ENCODE measurements at regions not wholly inside any gene's neighbourhood (a gene's known extent, or its start where the extent isn't known, plus 50 kb on each side); places are given as distances from the start of the nearest gene placed in this dataset.
"Not testable (repeated sequence)": the region's sequence is repeated elsewhere in the genome, so short reads cannot be mapped to it uniquely, and the experiment has no call there.

DNA sequence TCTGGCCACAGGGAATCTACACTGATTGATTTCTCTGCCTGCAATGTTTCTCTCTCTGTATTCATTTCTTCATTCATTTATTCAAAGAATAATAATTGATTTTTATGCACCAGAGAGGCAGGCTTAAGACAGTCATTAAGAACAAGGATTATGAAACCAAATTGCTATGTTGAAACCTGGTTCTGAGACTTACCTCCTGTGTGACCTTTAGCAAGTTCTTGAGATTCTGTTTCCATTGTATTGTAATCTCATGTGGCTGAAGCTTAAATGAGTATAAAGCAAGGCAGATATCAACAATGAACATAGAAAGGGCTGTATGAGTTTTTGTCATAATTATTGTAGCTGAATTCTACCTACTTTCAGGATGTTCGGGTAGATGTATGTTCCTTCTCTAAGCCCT, 129.6 kb upstream of the GRIA1 start:
- no peak for DNase-seq (ENCODE audit: low read depth)

DNA sequence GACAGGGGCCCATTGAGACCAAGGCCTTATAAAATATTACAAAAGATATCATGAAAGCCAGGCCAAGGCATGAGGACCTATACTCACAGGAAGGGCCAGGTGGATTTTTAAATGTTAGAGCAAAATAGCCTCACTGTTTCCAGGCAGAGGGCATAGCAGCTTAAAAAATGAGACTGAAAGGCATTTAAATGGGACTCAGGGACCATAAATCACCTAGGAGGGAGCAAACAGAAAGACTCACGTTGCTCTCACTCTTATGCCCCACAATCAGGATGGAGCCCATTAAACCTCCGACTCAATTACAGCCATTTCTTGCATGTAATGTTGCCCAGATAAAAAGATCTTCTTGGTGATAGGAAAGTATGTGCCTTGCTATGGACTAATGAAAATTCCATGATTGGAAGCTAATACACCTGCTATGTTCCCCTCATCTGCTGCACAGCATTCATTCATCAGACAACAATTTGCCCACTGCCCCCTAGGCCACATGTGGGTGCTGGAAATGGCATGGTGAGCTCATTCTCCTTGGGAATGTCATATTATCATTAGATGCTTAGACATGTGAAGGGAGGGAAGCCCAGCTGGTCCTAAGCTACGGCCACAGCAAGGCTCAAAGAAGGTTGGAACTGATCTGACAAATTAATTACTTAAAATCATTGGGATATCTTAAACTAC, 128.6 kb upstream of the GRIA1 start:
- no peak for DNase-seq (ENCODE audit: low read depth)

DNA sequence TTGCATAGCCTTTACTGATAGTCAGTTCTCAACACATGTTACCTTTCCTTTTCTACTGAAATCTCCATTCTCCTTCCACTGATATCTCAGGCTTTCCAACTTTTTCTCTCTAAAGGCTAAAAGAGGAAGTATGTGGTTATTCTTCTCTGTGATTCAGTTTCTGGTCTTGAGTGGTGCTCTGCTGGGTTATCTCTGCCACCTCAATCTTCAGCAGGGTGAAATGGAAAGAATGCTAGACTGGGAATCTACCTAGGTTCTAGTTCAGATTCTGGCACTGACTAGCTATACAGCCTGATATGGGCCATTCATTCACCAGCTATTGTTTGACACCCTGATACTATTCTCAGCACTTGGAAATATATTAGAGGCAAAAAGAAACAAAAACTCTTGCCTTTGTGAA, 124.9 kb upstream of the GRIA1 start:
- DNase-seq (ENCODE audit: low read depth), result no peak

DNA sequence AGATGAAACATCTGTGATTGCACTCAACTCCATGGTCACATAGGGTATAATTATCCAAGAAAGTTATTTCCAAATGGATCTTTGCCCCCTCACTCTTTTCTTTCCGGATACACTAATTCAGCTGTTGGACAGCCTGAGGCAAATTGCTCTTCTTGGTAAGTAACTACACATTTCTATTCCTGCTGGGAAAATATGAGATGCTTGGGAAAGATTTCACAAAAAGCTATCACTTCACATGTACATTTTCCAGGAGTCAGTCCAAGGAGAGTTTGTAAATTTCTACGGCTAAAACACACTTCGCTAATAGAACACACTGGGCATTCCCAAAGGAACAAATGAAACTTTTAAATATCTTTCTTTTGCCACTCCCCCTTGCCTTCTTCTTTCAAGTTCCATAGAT, 123.0 kb upstream of the GRIA1 start:
- DNase-seq (ENCODE audit: low read depth), result no peak

DNA sequence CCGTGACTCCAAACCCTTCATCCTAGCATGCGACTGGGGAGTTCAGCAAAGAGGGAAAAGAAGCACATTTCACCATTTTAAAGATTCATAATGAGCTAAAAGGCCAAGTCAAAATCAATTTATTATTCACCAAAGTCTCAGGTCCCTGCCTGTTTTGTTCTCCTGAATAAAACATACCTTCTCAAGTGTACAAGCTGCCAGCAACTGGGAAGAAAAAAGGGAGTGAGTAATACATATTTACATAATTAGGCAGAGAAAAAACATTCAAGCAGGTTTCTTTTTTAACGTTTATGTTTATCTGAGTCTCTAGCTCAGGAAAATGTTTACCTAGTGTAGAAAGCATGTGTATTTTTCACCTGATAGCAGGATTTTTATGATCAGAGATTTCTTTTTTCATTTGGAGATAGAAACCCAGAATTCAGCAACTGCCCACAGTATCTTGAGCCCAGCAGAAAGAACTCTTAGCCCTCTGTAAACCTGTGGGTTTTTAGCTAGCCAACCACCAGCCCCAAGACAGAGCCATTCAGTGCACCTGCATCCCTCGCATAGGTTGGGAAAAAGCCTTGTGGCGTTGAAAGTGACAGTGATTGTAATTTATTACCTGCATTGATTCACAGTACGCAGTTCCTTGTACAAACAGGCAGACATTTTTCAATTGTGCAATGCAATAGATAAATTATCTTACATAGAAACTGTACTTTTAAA, 117.9 kb upstream of the GRIA1 start:
- no peak for DNase-seq (ENCODE audit: low read depth)

DNA sequence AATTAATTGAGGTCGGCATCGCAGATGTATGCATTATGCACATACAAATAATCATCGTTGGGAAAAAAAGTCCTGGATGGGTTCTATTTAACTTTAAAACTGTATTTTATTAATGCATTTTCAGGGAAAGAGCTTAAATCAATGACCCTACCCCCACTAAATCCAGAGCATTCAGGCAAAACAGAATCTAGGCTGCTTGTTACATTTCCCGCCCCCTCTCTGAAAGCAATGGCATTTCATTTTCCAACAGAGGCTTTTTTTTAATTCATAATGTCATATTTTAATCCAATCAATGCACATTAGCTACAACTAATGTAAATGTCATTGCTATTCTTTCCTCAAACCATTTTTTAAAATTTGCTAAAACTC, 117.4 kb upstream of the GRIA1 start:
- DNase-seq (ENCODE audit: low read depth), result no peak

DNA sequence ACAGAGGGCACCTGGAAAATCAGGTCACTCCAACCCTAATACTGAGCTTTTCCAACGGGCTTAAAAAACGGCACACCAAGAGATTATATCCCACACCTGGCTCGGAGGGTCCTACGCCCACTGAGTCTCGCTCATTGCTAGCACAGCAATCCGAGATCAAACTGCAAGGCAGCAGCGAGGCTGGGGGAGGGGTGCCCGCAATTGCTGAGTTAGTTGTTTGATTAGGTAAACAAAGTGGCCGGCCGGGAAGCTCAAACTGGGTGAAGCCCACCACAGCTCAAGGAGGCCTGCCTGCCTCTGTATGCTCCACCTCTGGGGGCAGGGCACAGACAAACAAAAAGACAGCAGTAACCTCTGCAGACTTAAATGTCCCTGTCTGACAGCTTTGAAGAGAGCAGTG, 108.8 kb upstream of the GRIA1 start:
- DNase-seq (ENCODE audit: low read depth), result not testable (repeated sequence)

DNA sequence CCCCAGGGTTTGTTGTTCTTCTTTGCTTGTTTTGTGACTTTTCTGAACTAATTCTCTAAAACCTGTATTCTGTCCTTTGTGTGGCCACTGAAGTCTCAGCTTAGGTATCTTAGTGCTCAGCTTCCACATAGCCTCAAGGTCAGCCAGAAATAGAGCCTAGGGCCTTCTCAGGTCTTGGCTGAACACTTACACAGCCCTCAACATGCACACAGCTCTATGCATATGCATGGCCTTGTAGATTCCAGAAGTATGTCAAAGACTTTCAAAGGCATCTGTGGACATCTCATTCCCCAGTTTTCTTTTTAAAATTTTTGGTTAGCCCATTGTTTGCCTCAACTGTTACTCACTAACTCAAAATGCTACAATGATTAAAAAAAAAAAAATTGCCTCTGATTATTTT, 99.9 kb upstream of the GRIA1 start:
- no peak for DNase-seq (ENCODE audit: low read depth)

DNA sequence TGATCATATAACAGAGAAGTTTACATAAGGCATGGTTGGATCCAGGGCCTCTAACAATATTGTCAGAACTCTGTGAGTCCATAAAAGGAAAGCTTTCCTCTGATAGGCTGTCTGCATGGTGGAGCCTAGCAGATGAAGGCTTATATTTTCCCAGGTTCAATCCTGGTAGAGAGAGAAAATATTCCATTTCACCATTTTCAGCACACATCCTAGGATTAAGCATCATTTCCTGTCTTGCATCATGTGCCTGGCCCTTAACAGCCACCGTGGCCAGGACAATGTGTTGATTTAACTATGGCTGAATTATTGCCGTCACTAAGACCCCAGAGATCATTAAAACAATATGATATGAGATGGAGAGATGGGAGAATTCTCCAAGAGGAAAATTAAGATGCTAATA, 90.9 kb upstream of the GRIA1 start:
- no peak for DNase-seq (ENCODE audit: low read depth)

DNA sequence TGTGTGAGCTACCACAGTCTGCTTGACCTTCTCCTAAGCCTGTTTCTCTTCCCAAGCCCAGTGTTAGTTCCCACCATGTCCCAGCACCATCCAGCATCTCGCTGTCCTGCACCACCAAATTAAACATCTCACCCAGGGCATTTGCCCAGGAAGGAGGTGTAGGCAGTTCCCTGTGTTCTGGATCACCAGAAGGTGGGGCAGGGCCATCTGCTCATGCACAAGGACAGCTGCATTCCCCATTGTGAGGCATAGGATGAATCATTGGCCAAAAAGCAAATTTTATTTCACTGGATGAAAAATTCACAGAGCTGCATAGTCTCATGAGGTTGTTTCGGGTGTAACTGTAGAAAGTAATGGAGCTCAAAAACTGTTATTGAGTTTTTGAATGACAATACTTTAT, 89.5 kb upstream of the GRIA1 start:
- peak; percentile 94 for DNase-seq (ENCODE audit: low read depth)

DNA sequence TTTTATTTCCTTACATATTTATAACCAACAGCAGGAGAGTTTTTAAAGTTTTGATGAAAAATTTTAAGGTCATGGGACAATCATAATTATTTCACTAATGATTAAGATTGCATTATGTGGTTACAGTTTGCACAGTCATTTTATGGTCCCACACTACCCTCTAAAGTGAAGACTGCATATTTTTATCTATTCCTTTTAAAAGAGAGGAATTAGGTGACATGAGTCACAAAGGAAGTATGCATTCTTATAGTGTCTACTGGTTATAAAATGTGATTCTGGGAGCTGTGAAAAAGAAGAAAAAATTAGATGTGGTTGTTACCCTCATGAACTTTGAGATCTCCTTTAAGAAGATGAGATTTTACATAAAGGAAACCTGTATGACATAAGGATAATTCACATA, 87.9 kb upstream of the GRIA1 start:
- peak; percentile 85 for DNase-seq (ENCODE audit: low read depth)

DNA sequence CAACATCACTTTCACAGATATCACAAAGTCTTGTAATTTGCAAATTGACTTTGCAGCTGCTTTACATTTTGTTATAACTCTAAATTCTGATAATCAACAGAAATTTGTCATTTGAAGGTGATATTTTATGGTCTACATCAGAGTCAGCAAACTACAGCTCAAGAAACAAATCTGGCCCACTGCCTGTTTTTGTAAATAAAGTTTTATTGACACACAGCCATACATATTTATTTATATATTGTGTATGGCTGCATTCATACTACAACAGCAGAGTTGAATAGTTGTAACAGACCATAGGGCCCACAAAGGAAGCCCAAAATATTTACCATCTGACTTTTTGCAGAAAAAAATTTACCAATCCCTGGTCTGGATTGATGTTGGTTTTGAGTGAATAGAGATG, 87.0 kb upstream of the GRIA1 start:
- no peak for DNase-seq (ENCODE audit: low read depth)

DNA sequence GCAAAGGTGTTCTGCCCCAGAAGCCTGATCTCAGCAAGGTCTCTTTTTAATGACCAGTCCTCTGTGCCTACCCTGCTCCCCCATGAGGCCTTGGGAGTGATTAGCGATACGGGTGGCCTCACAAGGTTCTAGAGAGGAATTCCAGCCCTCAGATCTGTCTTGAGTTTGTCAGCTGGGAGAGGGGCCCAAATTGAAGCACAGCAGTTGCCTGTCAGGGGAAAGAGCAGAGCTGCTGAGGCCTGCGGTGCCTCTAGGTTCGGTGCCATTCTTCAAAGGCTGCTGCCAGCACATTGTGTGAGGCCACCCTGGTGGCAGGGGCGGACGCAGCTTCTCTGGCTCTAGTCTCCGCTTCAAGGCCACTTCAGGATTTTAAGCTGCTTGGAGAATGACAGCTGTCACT, 85.7 kb upstream of the GRIA1 start:
- no peak for DNase-seq (ENCODE audit: low read depth)

DNA sequence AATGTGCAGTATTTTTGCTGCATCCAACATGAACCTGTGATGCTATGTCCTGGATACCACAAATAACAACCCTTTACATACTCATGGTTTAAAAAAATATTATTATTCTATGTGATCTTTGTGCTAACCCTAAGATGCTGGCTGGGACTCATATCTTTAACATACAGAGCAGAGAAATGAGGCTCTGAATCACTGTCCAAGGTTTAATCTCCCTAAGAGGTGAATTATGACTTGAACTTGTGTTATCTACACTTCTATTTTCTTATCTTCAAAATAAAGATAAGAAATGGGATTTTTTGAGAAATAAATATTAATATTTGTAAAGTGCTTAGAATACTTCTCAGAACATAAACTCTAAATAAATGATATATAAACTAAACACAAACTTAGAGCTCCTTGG, 68.8 kb upstream of the GRIA1 start:
- no peak for DNase-seq (ENCODE audit: low read depth)

DNA sequence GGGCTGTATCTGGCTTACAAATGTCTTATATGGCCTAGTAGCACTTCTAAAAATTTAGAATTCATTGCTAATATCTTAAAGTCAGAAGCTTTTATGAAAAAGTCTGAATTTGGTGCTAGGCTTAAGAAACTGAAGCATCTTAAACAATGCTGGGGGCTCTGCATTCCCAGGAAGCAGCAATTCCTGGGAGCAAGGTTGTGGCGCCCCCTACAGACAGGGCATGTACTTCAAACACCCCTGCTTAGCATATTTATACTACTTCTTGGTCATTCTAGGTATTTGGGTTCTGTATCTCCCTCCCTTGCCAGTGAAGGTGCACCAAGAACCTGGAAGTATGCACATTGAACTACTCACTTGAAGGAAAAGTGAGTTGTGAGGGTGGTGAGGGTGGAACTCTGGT, 64.6 kb upstream of the GRIA1 start:
- no peak for DNase-seq (ENCODE audit: low read depth)

DNA sequence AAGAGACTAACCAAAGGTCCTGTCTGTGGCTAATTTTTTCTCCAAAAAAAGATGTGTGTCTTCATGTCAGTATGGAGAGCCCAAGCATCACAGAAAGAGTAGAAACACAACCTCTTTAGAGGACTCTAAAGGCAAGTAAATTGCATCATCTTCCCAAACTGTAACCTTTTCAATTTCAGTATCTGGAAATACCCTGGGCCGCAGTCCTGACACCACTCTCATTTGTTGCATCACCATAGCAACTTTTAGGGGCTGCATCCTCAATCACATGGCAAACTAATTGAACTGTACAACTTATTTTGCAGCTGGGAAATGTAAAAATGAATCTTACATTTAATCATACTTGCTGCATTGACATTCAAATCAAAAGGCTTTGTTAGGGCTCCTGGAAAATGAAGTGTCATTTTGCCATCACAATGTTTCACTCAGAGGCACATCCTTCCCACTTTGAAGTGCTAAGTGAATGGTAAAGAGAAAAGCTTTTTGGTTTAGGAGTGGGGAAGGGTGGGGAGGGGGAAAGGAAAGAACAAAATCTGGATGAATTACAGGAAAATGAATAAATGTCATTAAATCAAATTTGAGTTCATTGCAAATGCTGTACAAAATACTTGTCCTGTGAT, 60.6 kb upstream of the GRIA1 start:
- no peak for DNase-seq (ENCODE audit: low read depth)

DNA sequence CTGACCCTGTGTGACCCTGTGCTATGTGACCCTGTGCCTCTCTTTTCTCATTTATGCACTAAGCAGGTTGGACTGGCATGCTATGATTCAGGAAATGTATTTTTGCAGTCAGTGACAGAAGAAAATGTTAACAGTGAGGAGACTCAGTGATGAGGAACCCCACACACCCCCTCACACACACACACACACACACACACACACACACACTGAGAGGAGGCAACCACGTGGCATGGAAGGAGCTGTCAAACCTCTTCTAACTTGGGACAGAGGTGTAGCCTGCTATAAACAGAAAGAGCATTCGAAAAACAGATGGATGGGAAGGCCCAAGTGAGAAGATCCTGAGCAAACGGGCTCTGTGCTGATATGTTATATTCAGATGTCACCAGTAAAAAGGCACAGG, 57.9 kb upstream of the GRIA1 start:
- DNase-seq (ENCODE audit: low read depth), result no peak

DNA sequence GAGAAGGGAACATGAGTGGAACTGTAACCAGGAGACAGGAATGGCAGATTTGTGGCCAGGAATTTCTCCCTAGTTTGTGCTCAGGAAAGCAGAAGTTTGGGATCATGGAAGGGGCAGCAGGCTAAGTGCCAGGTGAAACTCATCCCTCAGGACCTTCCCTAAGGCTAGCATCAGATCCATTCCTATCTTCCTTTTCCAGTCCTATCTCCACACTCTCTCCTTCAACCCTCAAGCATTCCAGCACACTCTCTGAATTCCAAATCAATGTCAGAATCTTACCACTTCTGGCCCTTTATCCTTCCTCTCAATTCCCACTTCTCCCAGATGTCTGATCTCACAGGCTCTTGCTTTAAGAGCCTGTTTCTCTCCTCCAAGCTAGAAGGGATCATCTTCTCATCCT, 53.2 kb upstream of the GRIA1 start:
- no peak for DNase-seq (ENCODE audit: low read depth)

DNA sequence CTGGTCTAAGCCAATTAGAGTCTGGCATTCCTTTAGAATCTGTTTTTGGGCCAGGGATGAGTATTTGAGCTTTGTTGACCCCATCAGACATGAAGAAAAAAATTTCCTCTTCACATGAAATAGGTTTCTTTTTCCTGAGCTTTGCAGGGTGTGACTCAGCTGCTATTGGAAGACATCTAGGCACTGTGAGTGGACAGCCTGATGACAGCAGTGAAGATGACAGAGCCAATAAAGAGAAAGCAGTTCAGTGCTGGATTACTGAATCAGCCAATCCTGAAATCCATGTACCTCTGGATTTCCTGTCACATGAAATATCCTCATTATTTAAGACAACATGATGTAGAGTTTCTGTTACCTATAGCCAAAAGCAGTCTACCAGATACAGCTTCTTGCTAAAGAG, 51.3 kb upstream of the GRIA1 start:
- DNase-seq (ENCODE audit: low read depth), result peak; percentile 17

Data from LHCN-M2 (cell line).